Neural progenitor cell (in vitro differentiated cells): ENCODE measurements at regions not wholly inside any gene's neighbourhood (a gene's known extent, or its start where the extent isn't known, plus 50 kb on each side); places are given as distances from the start of the nearest gene placed in this dataset.

Source experiments
- EZH2phosphoT487 ChIP-seq: fragments of 200-600 bp; sonication (generic); IDR thresholded peaks from 2 replicates; pipeline ENCODE4 v1.6.1; 2017; ENCODE audit warnings: antibody characterized with exemption
- TF ChIP-seq, protein P1 (sequence below): fragments of 200-600 bp; sonication (generic); IDR thresholded peaks from 2 replicates; pipeline ENCODE4 v1.5.1; 2017; ENCODE audit warnings: antibody characterized with exemption, mild to moderate bottlenecking

DNA sequence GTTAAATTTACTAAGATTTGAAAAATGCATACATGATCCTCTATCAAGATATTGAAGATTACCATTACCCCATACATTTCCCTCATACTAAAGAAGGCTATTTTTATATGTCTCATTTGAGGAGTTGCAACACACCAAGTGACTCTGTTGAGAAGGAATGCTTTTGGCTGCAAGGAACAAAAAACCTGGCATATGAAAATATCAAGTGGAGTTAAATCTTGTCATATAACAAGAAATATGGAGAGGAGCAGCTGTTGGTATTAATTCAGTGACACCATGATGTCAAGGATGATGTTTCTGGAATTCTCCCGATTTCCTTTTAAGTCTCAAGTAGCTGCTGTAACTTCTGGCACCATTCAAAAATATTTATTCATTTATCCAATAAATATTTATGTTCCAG, 193.8 kb downstream of the CSNK1G3 start:
- TF ChIP-seq, protein P1, sequence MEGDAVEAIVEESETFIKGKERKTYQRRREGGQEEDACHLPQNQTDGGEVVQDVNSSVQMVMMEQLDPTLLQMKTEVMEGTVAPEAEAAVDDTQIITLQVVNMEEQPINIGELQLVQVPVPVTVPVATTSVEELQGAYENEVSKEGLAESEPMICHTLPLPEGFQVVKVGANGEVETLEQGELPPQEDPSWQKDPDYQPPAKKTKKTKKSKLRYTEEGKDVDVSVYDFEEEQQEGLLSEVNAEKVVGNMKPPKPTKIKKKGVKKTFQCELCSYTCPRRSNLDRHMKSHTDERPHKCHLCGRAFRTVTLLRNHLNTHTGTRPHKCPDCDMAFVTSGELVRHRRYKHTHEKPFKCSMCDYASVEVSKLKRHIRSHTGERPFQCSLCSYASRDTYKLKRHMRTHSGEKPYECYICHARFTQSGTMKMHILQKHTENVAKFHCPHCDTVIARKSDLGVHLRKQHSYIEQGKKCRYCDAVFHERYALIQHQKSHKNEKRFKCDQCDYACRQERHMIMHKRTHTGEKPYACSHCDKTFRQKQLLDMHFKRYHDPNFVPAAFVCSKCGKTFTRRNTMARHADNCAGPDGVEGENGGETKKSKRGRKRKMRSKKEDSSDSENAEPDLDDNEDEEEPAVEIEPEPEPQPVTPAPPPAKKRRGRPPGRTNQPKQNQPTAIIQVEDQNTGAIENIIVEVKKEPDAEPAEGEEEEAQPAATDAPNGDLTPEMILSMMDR: no peak
- TF ChIP-seq EZH2phosphoT487: no peak
